MCF 10A (cell line): ENCODE measurements at regions not wholly inside any gene's neighbourhood (a gene's known extent, or its start where the extent isn't known, plus 50 kb on each side); places are given as distances from the start of the nearest gene placed in this dataset.

Source experiments
- BruUV-seq: library from RNA; stranded (reverse); fragments of 400-500 nt; replicated peaks from 2 replicates; lab custom pipeline; 2021; lab: Mats Ljungman, UMichigan
- CTCF ChIA-PET: fragments of 300-600 bp; sonication (Branson Sonifier 250); formaldehyde crosslinking; extraction: SDS; loops from one replicate; lab custom pipeline; 2021; ENCODE audit warnings: antibody characterized with exemption, inconsistent platforms; lab: Yijun Ruan, JAX
- POLR2A ChIA-PET: fragments of 300-600, 350-650 bp; sonication (Branson Sonifier 250); formaldehyde crosslinking; extraction: SDS; loops from one replicate; lab custom pipeline; 2020; ENCODE audit warnings: antibody characterized with exemption, inconsistent platforms; lab: Yijun Ruan, JAX
- DNase-seq: peaks from one replicate; pipeline ENCODE4 v3.0.0-alpha.2; 2018; ENCODE audit not compliant: unreplicated experiment
- H3K27ac Mint-ChIP-seq: one replicate; pipeline ENCODE4 v1.8.0; 2022; ENCODE audit warnings: mild to moderate bottlenecking, low read depth, mixed read lengths; ENCODE audit not compliant: unreplicated experiment
- H3K27me3 Mint-ChIP-seq: one replicate; pipeline ENCODE4 v1.8.0; 2022; ENCODE audit warnings: mixed read lengths; ENCODE audit not compliant: insufficient read depth, unreplicated experiment
- H3K36me3 Mint-ChIP-seq: one replicate; pipeline ENCODE4 v1.8.0; 2022; ENCODE audit warnings: mild to moderate bottlenecking, moderate library complexity, mixed read lengths; ENCODE audit not compliant: insufficient read depth, unreplicated experiment
- H3K4me1 Mint-ChIP-seq: one replicate; pipeline ENCODE4 v1.8.0; 2022; ENCODE audit warnings: mixed read lengths; ENCODE audit not compliant: insufficient read depth, unreplicated experiment
- H3K4me3 Mint-ChIP-seq: one replicate; pipeline ENCODE4 v1.8.0; 2022; ENCODE audit warnings: mild to moderate bottlenecking, moderate library complexity, mixed read lengths; ENCODE audit not compliant: unreplicated experiment
- H3K9me3 Mint-ChIP-seq: one replicate; pipeline ENCODE4 v1.8.0; 2022; ENCODE audit warnings: mixed read lengths; ENCODE audit not compliant: unreplicated experiment
- intact Hi-C: fragments of 100-400 bp; cut with micrococcal nuclease; formaldehyde crosslinking; loops from 2 replicates; pipeline ENCODE4 v1.14.1; 2022
- TF ChIP-seq, protein P1 (sequence below): fragments of 200-600 bp; IDR thresholded peaks from one replicate; pipeline ENCODE4 v1.8.0; 2022; ENCODE audit warnings: antibody characterized with exemption, mild to moderate bottlenecking; ENCODE audit not compliant: unreplicated experiment

DNA sequence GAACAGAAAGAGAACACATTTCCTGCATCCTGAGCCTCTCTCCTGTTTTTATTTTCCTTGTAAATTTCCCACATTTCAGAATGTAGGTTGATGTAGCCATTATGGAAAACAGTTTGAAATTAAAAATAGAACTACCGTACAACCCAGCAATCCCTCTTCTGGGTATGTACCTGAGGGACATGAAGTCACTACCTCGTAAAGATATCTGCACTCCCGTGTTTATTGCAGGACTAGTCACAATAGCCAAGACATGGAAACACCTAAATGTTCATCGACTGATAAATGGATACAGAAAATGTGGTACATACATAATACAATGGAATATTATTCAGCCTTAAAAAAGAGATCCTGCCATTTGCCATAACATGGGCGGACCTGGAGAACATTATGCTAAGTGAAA is 72.0 kb upstream of the JAG1 start:
- CTCF ChIA-PET = no interaction called here
- Mint-ChIP-seq H3K9me3 (no peaks in the 10 kb centered on the region), H3K4me3 (no peak overlapping the region), H3K4me1 (peaks cover 6% of the 10 kb centered on the region), H3K27ac (no peak overlapping the region), H3K27me3 (no peaks in the 10 kb centered on the region), H3K36me3 (peaks cover 7% of the 10 kb centered on the region)
- TF ChIP-seq, protein P1, sequence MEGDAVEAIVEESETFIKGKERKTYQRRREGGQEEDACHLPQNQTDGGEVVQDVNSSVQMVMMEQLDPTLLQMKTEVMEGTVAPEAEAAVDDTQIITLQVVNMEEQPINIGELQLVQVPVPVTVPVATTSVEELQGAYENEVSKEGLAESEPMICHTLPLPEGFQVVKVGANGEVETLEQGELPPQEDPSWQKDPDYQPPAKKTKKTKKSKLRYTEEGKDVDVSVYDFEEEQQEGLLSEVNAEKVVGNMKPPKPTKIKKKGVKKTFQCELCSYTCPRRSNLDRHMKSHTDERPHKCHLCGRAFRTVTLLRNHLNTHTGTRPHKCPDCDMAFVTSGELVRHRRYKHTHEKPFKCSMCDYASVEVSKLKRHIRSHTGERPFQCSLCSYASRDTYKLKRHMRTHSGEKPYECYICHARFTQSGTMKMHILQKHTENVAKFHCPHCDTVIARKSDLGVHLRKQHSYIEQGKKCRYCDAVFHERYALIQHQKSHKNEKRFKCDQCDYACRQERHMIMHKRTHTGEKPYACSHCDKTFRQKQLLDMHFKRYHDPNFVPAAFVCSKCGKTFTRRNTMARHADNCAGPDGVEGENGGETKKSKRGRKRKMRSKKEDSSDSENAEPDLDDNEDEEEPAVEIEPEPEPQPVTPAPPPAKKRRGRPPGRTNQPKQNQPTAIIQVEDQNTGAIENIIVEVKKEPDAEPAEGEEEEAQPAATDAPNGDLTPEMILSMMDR = no peak
- intact Hi-C loops = no loop called here
- POLR2A ChIA-PET = no interaction called here
- DNase-seq = no peak
- no TSS peak for BruUV-seq

DNA sequence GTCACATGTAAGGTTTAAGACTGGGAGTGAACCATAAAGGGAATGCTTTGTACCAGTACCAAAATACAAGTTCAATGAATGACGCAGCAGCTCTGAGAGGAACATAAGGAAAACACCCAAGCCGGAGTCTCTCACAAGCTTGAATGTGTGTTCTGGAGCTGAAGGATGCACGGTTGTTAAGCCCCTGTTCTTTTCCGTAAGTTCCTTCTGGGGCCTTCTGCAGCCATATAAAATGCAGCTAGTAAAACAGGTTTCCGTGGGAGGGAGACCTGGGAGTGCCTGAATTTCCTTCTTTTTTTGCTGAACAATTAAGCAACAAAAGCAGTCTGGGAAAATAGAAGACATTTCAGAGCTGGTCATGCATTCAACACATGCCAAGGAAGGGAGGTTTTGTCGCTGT is 73.2 kb upstream of the JAG1 start:
- intact Hi-C loops = no loop called here

DNA sequence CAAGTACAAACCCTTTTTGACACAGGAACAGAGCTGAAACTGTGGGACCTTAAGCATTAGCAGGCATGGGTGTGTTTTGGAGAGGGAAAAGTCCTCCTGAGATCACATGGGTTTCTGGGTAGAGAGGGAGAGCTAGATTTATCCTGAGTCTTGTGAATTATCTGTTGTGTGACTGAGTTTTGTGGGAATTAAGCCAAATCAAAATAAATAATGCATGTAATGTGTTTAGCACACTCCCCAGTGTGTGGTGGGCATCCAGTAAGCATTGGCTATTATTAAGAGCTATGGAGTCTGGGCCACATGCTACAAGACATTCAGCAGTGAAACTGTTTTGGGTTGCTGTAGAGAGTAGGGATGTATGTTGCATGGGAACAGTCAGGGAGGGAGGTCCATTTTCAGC is 75.3 kb upstream of the JAG1 start:
- Mint-ChIP-seq H3K36me3 (peaks cover 7% of the 10 kb centered on the region), H3K27me3 (no peaks in the 10 kb centered on the region), H3K4me1 (no peaks in the 10 kb centered on the region), H3K4me3 (no peak overlapping the region), H3K27ac (no peak overlapping the region), H3K9me3 (no peaks in the 10 kb centered on the region)
- ChIA-PET POLR2A (interaction anchor here (0.5 to 1.5 kb wide), 5 partner anchors 9 to 243 kb away, joined by 3 to 5 read pairs (median 3); no protein-coding TSS in a partner anchor), CTCF (interaction anchor here (0.6 to 1.3 kb wide), 2 partner anchors 34 to 43 kb away, joined by 3 to 5 read pairs; no protein-coding TSS in a partner anchor)
- intact Hi-C loops = no loop called here
- DNase-seq = no peak
- no TSS peak for BruUV-seq
- TF ChIP-seq, protein P1 = no peak

More for the DNA sequence above, 73.2 kb upstream of the JAG1 start:
- no peak for DNase-seq
- Mint-ChIP-seq H3K4me1 (no peaks in the 10 kb centered on the region), H3K9me3 (no peaks in the 10 kb centered on the region), H3K27me3 (no peaks in the 10 kb centered on the region), H3K36me3 (peaks cover 7% of the 10 kb centered on the region), H3K4me3 (no peak overlapping the region), H3K27ac (no peak overlapping the region)
- ChIA-PET CTCF (interaction anchor here (0.8 to 1.5 kb wide), 3 partner anchors 41 to 76 kb away, joined by 3 read pairs; partner anchors contain the start of gene JAG1), POLR2A (interaction anchor here (0.6 to 1.5 kb wide), 5 partner anchors 9 to 76 kb away, joined by 3 to 4 read pairs (median 3); no protein-coding TSS in a partner anchor)
- BruUV-seq = no TSS peak
- TF ChIP-seq, protein P1 = no peak

DNA sequence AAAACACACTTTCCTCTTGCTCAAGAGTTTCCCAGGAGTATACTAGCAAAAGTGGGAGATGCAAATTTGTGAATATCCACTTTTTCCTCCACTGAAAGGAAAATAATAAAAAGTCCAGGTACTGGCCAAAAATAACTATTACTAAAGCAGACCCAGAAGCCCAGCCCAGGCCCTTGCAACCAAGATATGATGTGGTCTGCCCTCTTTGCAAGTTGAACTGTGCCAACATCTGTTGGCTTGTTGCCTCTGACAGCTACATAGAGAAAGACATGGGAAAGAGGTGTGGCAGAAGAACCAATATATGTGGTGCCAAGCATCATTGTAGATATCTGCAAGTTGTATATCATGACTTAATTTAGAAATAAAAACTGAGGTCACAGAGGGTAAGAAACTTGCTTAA is 78.4 kb upstream of the JAG1 start:
- CTCF ChIA-PET = no interaction called here
- no peaks in the 10 kb centered on the region for H3K9me3 Mint-ChIP-seq
- no peak overlapping the region for H3K4me3 Mint-ChIP-seq
- no peaks in the 10 kb centered on the region for H3K27me3 Mint-ChIP-seq
- intact Hi-C loops = no loop called here
- peaks cover 7% of the 10 kb centered on the region for H3K36me3 Mint-ChIP-seq
- H3K27ac Mint-ChIP-seq = no peak overlapping the region
- TF ChIP-seq, protein P1 = no peak
- BruUV-seq = no TSS peak
- no peaks in the 10 kb centered on the region for H3K4me1 Mint-ChIP-seq
- no peak for DNase-seq
- POLR2A ChIA-PET = interaction anchor here (0.6 kb wide), 1 partner anchor 14 kb away, joined by 3 read pairs; no protein-coding TSS in a partner anchor
